ENCODE measurements at regions not wholly inside any gene's neighbourhood (a gene's known extent, or its start where the extent isn't known, plus 50 kb on each side); places are given as distances from the start of the nearest gene placed in this dataset.
"Not testable (repeated sequence)": the region's sequence is repeated elsewhere in the genome, so short reads cannot be mapped to it uniquely, and the experiment has no call there.

GRCh38 chr5:57002959-57003485, 51.1 kb upstream of the MIER3 start:
- DNase-seq, result no peak

GRCh38 chr5:57003566-57003965, 51.6 kb upstream of the MIER3 start:
- not testable (repeated sequence) for DNase-seq

- no peak for DNase-seq
These were observed 52.9 kb upstream of the MIER3 start for GRCh38 chr5:57004800-57005199.

- no peak for DNase-seq
These were observed 55.4 kb upstream of the MIER3 start for GRCh38 chr5:57007344-57007743.

GRCh38 chr5:57009811-57010210, 57.9 kb upstream of the MIER3 start:
- DNase-seq, result no peak

- DNase-seq, result no peak
These were observed 58.9 kb upstream of the MIER3 start for GRCh38 chr5:57010786-57011185.

- no peak for DNase-seq
These were observed 60.6 kb upstream of the MIER3 start for GRCh38 chr5:57012511-57012910.

- no peak for DNase-seq
These were observed 74.0 kb upstream of the MIER3 start for GRCh38 chr5:57025961-57026360.

GRCh38 chr5:57028161-57028560, 76.2 kb upstream of the MIER3 start:
- DNase-seq, result no peak

GRCh38 chr5:57032151-57032551, 80.2 kb upstream of the MIER3 start:
- no peak for DNase-seq

GRCh38 chr5:57033103-57033502, 81.2 kb upstream of the MIER3 start:
- DNase-seq, result no peak

- DNase-seq, result no peak
These were observed 81.6 kb upstream of the MIER3 start for GRCh38 chr5:57033503-57033902.

- DNase-seq, result peak; percentile 19
These were observed 82.4 kb upstream of the MIER3 start for GRCh38 chr5:57034201-57034916.

GRCh38 chr5:57035955-57036354, 84.0 kb upstream of the MIER3 start:
- no peak for DNase-seq

- no peak for DNase-seq
These were observed 84.8 kb upstream of the MIER3 start for GRCh38 chr5:57036761-57037160.

GRCh38 chr5:57037355-57037754, 85.4 kb upstream of the MIER3 start:
- DNase-seq, result no peak

- DNase-seq, result no peak
These were observed 89.6 kb upstream of the MIER3 start for GRCh38 chr5:57041570-57041969.

- DNase-seq, result no peak
These were observed 90.6 kb upstream of the MIER3 start for GRCh38 chr5:57042524-57042931.

GRCh38 chr5:57054135-57054534, 102.2 kb upstream of the MIER3 start:
- DNase-seq, result no peak

GRCh38 chr5:57054671-57055070, 102.7 kb upstream of the MIER3 start:
- no peak for DNase-seq

- DNase-seq, result no peak
These were observed 103.8 kb upstream of the MIER3 start for GRCh38 chr5:57055731-57056130.

GRCh38 chr5:57063773-57064172, 110.1 kb upstream of the GPBP1 start:
- no peak for DNase-seq

- DNase-seq, result no peak
These were observed 106.8 kb upstream of the GPBP1 start for GRCh38 chr5:57066924-57067596.

GRCh38 chr5:57067597-57067924, 106.3 kb upstream of the GPBP1 start:
- DNase-seq, result no peak

Measured in NCI-H1048 (cell line).